ENCODE measurements at regions not wholly inside any gene's neighbourhood (a gene's known extent, or its start where the extent isn't known, plus 50 kb on each side); places are given as distances from the start of the nearest gene placed in this dataset.

DNA sequence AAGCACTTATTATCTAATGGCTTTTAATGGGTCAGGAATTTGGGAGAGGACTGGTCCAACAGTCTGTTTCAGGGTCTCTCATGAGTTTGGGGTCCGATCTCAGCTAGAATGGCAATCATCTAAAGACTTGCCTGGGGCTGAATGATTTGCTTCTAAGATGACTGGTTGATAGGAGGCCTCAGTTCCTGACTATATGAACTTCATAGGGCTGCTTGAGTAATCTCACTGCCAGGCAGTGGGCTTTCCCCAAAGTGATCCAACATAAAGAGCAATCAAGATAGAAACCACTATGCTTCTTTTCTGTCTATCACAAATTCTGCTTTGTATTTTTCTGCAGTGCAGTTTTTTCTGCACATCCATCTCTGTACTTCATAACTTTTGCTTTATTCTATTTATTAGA lies 793.5 kb upstream of the CHAC2 start:
- WGBS (ENCODE audit: low lambda C conversion rate, missing lambda C conversion rate): 88% methylated on average over 1 of the region's 1 CpG

DNA sequence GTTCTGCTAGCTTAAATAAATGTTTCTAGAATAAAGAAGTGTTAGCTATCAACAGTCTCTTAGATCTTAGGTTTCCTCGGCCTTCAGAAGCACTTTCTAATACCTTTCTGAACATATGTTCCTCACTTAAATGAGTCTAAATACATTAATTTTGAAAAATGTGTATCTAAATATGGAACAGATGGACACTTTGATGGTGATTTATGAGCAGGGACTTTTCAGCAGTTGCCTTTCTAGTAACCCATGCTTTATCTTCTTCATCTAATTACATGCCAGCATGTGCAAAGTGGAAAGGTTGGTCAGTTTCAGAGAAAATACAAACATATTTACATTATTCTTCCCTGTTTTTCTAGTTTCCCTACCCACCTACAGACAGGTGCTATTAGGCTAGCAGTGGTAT lies 797.0 kb upstream of the CHAC2 start:
- Histone ChIP-seq H2AFZ (no peak overlapping the region), H3K36me3 (replicated peaks; ENCODE audit: insufficient read depth, low read depth) (no peaks in the 10 kb centered on the region), H3K27ac (no peak overlapping the region), H3K9me2 (replicated peaks; ENCODE audit: insufficient read depth) (no peaks in the 10 kb centered on the region), H3K79me2 (no peaks in the 10 kb centered on the region), H3K4me3 (no peak overlapping the region), H3K4me2 (no peak overlapping the region), H3K27me3 (no peaks in the 10 kb centered on the region), H3K4me1 (ENCODE audit: insufficient read depth) (no peaks in the 10 kb centered on the region), H4K20me1 (ENCODE audit: insufficient read depth, poor library complexity, severe bottlenecking) (no peaks in the 10 kb centered on the region), H3K9me3 (ENCODE audit: low read depth) (no peaks in the 10 kb centered on the region)
- WGBS (ENCODE audit: low lambda C conversion rate, missing lambda C conversion rate): 46% methylated on average over 1 of the region's 1 CpG
- DNase-seq (ENCODE audit: low spot score): no peak
- no peak for TF ChIP-seq EZH2 (IDR thresholded peaks at IDR 0.05; ENCODE audit: borderline replicate concordance)
- TF ChIP-seq, protein P1, sequence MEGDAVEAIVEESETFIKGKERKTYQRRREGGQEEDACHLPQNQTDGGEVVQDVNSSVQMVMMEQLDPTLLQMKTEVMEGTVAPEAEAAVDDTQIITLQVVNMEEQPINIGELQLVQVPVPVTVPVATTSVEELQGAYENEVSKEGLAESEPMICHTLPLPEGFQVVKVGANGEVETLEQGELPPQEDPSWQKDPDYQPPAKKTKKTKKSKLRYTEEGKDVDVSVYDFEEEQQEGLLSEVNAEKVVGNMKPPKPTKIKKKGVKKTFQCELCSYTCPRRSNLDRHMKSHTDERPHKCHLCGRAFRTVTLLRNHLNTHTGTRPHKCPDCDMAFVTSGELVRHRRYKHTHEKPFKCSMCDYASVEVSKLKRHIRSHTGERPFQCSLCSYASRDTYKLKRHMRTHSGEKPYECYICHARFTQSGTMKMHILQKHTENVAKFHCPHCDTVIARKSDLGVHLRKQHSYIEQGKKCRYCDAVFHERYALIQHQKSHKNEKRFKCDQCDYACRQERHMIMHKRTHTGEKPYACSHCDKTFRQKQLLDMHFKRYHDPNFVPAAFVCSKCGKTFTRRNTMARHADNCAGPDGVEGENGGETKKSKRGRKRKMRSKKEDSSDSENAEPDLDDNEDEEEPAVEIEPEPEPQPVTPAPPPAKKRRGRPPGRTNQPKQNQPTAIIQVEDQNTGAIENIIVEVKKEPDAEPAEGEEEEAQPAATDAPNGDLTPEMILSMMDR (IDR thresholded peaks at IDR 0.05; ENCODE audit: poor library complexity): no peak

More for the DNA sequence above, 793.5 kb upstream of the CHAC2 start:
- H3K79me2 ChIP-seq: no peaks in the 10 kb centered on the region
- H3K9me2 ChIP-seq (replicated peaks; ENCODE audit: insufficient read depth): no peaks in the 10 kb centered on the region
- H3K27me3 ChIP-seq: no peaks in the 10 kb centered on the region
- no peak overlapping the region for H3K4me3 ChIP-seq
- H4K20me1 ChIP-seq (ENCODE audit: insufficient read depth, poor library complexity, severe bottlenecking): no peaks in the 10 kb centered on the region
- TF ChIP-seq, protein P1 (IDR thresholded peaks at IDR 0.05; ENCODE audit: poor library complexity): no peak
- TF ChIP-seq EZH2phosphoT487 (IDR thresholded peaks at IDR 0.05; ENCODE audit: low read depth, severe bottlenecking, unreplicated experiment) (no peak), EZH2 (IDR thresholded peaks at IDR 0.05; ENCODE audit: borderline replicate concordance) (no peak)
- no peak for DNase-seq (ENCODE audit: low spot score)
- no peak overlapping the region for H3K4me2 ChIP-seq
- no peak overlapping the region for H3K27ac ChIP-seq
- H3K4me1 ChIP-seq (ENCODE audit: insufficient read depth): no peaks in the 10 kb centered on the region
- H2AFZ ChIP-seq: no peak overlapping the region
- H3K36me3 ChIP-seq (replicated peaks; ENCODE audit: insufficient read depth, low read depth): no peaks in the 10 kb centered on the region
- H3K9me3 ChIP-seq (ENCODE audit: low read depth): no peaks in the 10 kb centered on the region

DNA sequence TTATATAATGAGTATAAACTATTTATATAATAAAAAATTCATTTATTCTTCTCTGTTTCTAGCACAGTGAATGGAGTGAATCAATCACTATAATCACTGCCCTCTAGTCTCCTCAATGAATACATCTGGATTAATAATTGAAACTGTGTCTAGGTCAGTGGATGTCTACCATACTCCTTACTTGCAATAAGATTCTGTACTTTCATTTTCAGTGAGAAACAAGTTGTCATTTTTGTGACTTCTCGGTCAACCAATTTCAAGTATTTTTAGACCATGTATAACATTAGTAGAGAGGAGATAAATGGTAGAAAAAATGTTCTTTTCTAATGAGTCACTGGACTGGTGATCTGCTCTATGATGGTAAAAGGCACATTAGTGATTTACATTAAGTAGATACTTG lies 799.6 kb upstream of the CHAC2 start:
- Histone ChIP-seq H3K4me3 (no peak overlapping the region), H3K36me3 (replicated peaks; ENCODE audit: insufficient read depth, low read depth) (no peaks in the 10 kb centered on the region), H3K79me2 (no peaks in the 10 kb centered on the region), H3K27ac (no peak overlapping the region), H3K9me2 (replicated peaks; ENCODE audit: insufficient read depth) (no peaks in the 10 kb centered on the region), H3K27me3 (no peaks in the 10 kb centered on the region), H4K20me1 (ENCODE audit: insufficient read depth, poor library complexity, severe bottlenecking) (no peaks in the 10 kb centered on the region), H3K4me1 (ENCODE audit: insufficient read depth) (no peaks in the 10 kb centered on the region), H3K4me2 (no peak overlapping the region), H3K9me3 (ENCODE audit: low read depth) (no peaks in the 10 kb centered on the region), H2AFZ (no peak overlapping the region)
- no peak for DNase-seq (ENCODE audit: low spot score)
- 92% methylated on average over 1 of the region's 1 CpG for WGBS (ENCODE audit: low lambda C conversion rate, missing lambda C conversion rate)
- TF ChIP-seq, protein P1 (IDR thresholded peaks at IDR 0.05; ENCODE audit: poor library complexity): no peak
- TF ChIP-seq EZH2phosphoT487 (IDR thresholded peaks at IDR 0.05; ENCODE audit: low read depth, severe bottlenecking, unreplicated experiment) (no peak), EZH2 (IDR thresholded peaks at IDR 0.05; ENCODE audit: borderline replicate concordance) (no peak)

DNA sequence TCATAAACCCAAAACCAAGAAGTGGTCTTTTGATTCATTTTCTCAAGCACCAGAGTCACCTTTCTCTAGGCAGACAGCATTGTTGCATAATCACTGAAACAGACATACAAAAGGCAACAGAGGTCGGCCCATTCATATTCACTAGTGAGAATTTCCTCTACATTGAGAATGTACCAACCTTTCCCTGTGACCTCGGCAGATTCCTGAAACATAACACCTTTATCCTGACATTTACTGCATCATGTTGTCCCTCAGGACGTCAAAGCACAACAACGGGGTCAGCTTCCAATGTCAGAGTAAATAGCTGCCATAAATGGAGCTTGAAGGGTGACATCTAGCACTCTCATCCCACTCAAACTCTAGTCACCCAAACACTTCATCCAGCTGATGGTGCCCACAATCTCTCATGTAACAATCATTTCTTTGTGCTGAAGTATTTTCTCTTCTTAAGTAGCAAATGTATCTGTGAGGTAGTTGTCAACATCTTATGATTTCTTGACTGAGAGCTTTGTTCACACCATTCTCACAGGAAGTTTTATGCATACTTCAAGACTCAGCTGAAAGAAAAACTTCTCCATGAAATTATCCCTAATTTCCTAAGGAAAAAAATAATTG lies 802.6 kb upstream of the CHAC2 start:
- DNase-seq (ENCODE audit: low spot score): no peak
- Histone ChIP-seq H2AFZ (no peak overlapping the region), H4K20me1 (ENCODE audit: insufficient read depth, poor library complexity, severe bottlenecking) (no peaks in the 10 kb centered on the region), H3K9me3 (ENCODE audit: low read depth) (no peaks in the 10 kb centered on the region), H3K36me3 (replicated peaks; ENCODE audit: insufficient read depth, low read depth) (no peaks in the 10 kb centered on the region), H3K79me2 (no peaks in the 10 kb centered on the region), H3K9me2 (replicated peaks; ENCODE audit: insufficient read depth) (no peaks in the 10 kb centered on the region), H3K4me3 (no peak overlapping the region), H3K27ac (no peak overlapping the region), H3K4me1 (ENCODE audit: insufficient read depth) (no peaks in the 10 kb centered on the region), H3K27me3 (no peaks in the 10 kb centered on the region), H3K4me2 (no peak overlapping the region)
- 63% methylated on average over 4 of the region's 4 CpGs for WGBS (ENCODE audit: low lambda C conversion rate, missing lambda C conversion rate)
- TF ChIP-seq, protein P1 (IDR thresholded peaks at IDR 0.05; ENCODE audit: poor library complexity): no peak
- TF ChIP-seq EZH2 (IDR thresholded peaks at IDR 0.05; ENCODE audit: borderline replicate concordance) (no peak), EZH2phosphoT487 (IDR thresholded peaks at IDR 0.05; ENCODE audit: low read depth, severe bottlenecking, unreplicated experiment) (no peak)
